A673 (cell line): ENCODE measurements at regions not wholly inside any gene's neighbourhood (a gene's known extent, or its start where the extent isn't known, plus 50 kb on each side); places are given as distances from the start of the nearest gene placed in this dataset.

ENCODE experiments used
- CTCF ChIP-seq: fragments of 300-800, 200-600 bp; sonication (generic); conservative IDR thresholded peaks from 2 replicates; pipeline ENCODE4 v1.5.1; 2017; ENCODE audit warnings: low read depth, mild to moderate bottlenecking, antibody characterized with exemption, low read length, moderate library complexity, mixed read lengths
- EZH2 ChIP-seq: fragments of 200-600 bp; sonication (generic); IDR thresholded peaks from 2 replicates; pipeline ENCODE4 v1.6.1; 2017; ENCODE audit warnings: borderline replicate concordance, low read depth, mild to moderate bottlenecking, mixed read lengths, antibody characterized with exemption, low read length; ENCODE audit not compliant: poor library complexity, severe bottlenecking

- TF ChIP-seq CTCF (no peak), EZH2 (no peak)
Measured at GRCh38 chr18:37963837-37964236, 398.2 kb upstream of the CELF4 start.
